Peyer's patch (tissue), 4 donors: ENCODE measurements at regions not wholly inside any gene's neighbourhood (a gene's known extent, or its start where the extent isn't known, plus 50 kb on each side); places are given as distances from the start of the nearest gene placed in this dataset.

ENCODE experiments used
- POLR2A ChIP-seq, 2 donors: fragments of 450-650 bp; IDR thresholded peaks; one replicate each; pipeline ENCODE4 v1.5.1; 2017; ENCODE audit warnings: antibody characterized with exemption in 2 of 2, mild to moderate bottlenecking in 2 of 2, moderate library complexity in 2 of 2
- TF ChIP-seq, protein P1 (sequence below), 6 experiments: fragments of 450-650 bp in 4 of 6; fragments of 200-600 bp in 2 of 6; sonication (generic) in 1 of 6; IDR thresholded peaks; one replicate each; pipeline ENCODE4 v1.5.1; 2017 to 2019; ENCODE audit warnings: antibody characterized with exemption in 6 of 6, mild to moderate bottlenecking in 3 of 6, moderate library complexity in 1 of 6

GRCh38 chr20:39893003-39893685, 795.9 kb downstream of the MAFB start:
- TF ChIP-seq, protein P1, sequence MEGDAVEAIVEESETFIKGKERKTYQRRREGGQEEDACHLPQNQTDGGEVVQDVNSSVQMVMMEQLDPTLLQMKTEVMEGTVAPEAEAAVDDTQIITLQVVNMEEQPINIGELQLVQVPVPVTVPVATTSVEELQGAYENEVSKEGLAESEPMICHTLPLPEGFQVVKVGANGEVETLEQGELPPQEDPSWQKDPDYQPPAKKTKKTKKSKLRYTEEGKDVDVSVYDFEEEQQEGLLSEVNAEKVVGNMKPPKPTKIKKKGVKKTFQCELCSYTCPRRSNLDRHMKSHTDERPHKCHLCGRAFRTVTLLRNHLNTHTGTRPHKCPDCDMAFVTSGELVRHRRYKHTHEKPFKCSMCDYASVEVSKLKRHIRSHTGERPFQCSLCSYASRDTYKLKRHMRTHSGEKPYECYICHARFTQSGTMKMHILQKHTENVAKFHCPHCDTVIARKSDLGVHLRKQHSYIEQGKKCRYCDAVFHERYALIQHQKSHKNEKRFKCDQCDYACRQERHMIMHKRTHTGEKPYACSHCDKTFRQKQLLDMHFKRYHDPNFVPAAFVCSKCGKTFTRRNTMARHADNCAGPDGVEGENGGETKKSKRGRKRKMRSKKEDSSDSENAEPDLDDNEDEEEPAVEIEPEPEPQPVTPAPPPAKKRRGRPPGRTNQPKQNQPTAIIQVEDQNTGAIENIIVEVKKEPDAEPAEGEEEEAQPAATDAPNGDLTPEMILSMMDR (IDR thresholded peaks at IDR 0.05) = no peak
- TF ChIP-seq POLR2A (IDR thresholded peaks at IDR 0.05) = no peak
